BJ (cell line): ENCODE measurements at regions not wholly inside any gene's neighbourhood (a gene's known extent, or its start where the extent isn't known, plus 50 kb on each side); places are given as distances from the start of the nearest gene placed in this dataset.

Source experiments
- CTCF ChIA-PET: fragments of 350-600 bp; formaldehyde crosslinking; extraction: SDS; loops from one replicate; lab custom pipeline; 2021; ENCODE audit warnings: antibody characterized with exemption, inconsistent platforms; lab: Yijun Ruan, JAX
- POLR2A ChIA-PET: fragments of 300-600 bp; sonication (Branson Sonifier 250); formaldehyde crosslinking; extraction: SDS; loops from one replicate; lab custom pipeline; 2021; ENCODE audit warnings: antibody characterized with exemption; lab: Charles Lee
- DNase-seq: peaks from one replicate; pipeline ENCODE4 v3.0.0-alpha.2; 2011; ENCODE audit warnings: low read depth
- H3K27me3 ChIP-seq: 2 replicates; pipeline ENCODE4 v1.6.0; 2011; ENCODE audit warnings: low read length; ENCODE audit not compliant: control insufficient read depth, insufficient read depth
- H3K36me3 ChIP-seq: 2 replicates; pipeline ENCODE4 v1.5.1; 2011; ENCODE audit warnings: low read length; ENCODE audit not compliant: control insufficient read depth, insufficient read depth
- H3K4me3 ChIP-seq: 2 replicates; pipeline ENCODE4 v1.5.1; 2011; ENCODE audit warnings: low read depth, mild to moderate bottlenecking, control low read depth, low read length
- CTCF ChIP-seq: IDR thresholded peaks from 2 replicates; pipeline ENCODE4 v1.5.1; 2011; ENCODE audit warnings: low read depth, mild to moderate bottlenecking, control low read depth, inconsistent platforms, low read length, moderate library complexity; ENCODE audit not compliant: insufficient read depth

GRCh38 chr13:75996582-75996981, 360.5 kb downstream of the LMO7 start:
- no peaks in the 10 kb centered on the region for H3K27me3 ChIP-seq
- no peak for DNase-seq
- H3K36me3 ChIP-seq, result no peaks in the 10 kb centered on the region
- no peak overlapping the region for H3K4me3 ChIP-seq
- ChIA-PET CTCF (no interaction called here), POLR2A (no interaction called here)
- no peak for TF ChIP-seq CTCF

GRCh38 chr13:75995966-75996365, 359.8 kb downstream of the LMO7 start:
- H3K4me3 ChIP-seq, result no peak overlapping the region
- no peak for DNase-seq
- H3K27me3 ChIP-seq, result no peaks in the 10 kb centered on the region
- H3K36me3 ChIP-seq, result no peaks in the 10 kb centered on the region
- POLR2A ChIA-PET, result no interaction called here
- no peak for TF ChIP-seq CTCF
- CTCF ChIA-PET, result interaction anchor here (1.0 kb wide), 1 partner anchor 11 kb away, joined by 3 read pairs; no protein-coding TSS in a partner anchor

- Histone ChIP-seq H3K4me3 (no peak overlapping the region), H3K27me3 (no peaks in the 10 kb centered on the region), H3K36me3 (no peaks in the 10 kb centered on the region)
- no peak for DNase-seq
- CTCF ChIA-PET, result no interaction called here
- TF ChIP-seq CTCF, result no peak
- POLR2A ChIA-PET, result no interaction called here
Observed at GRCh38 chr13:75993823-75994222, 357.7 kb downstream of the LMO7 start.

- Histone ChIP-seq H3K27me3 (no peaks in the 10 kb centered on the region), H3K36me3 (no peaks in the 10 kb centered on the region), H3K4me3 (no peak overlapping the region)
- CTCF ChIA-PET, result no interaction called here
- POLR2A ChIA-PET, result no interaction called here
- DNase-seq, result no peak
- TF ChIP-seq CTCF, result no peak
Observed at GRCh38 chr13:75993241-75993640, 357.1 kb downstream of the LMO7 start.

GRCh38 chr13:75986818-75987217, 350.7 kb downstream of the LMO7 start:
- no peak for DNase-seq
- ChIA-PET POLR2A (no interaction called here), CTCF (no interaction called here)
- Histone ChIP-seq H3K27me3 (no peaks in the 10 kb centered on the region), H3K36me3 (no peaks in the 10 kb centered on the region), H3K4me3 (no peak overlapping the region)
- no peak for TF ChIP-seq CTCF
